OCI-LY7 (cell line): ENCODE measurements at regions not wholly inside any gene's neighbourhood (a gene's known extent, or its start where the extent isn't known, plus 50 kb on each side); places are given as distances from the start of the nearest gene placed in this dataset.

ENCODE experiments used
- EZH2phosphoT487 ChIP-seq: fragments of 200-600 bp; sonication (generic); IDR thresholded peaks from 2 replicates; pipeline ENCODE4 v1.6.1; 2018; ENCODE audit warnings: low read depth, borderline replicate concordance, mild to moderate bottlenecking, mixed run types, antibody characterized with exemption, low read length, moderate library complexity, mixed read lengths
- TF ChIP-seq, protein P1 (sequence below): fragments of 200-600 bp; sonication (generic); conservative IDR thresholded peaks from 2 replicates; pipeline ENCODE4 v1.5.1; 2014; ENCODE audit warnings: mild to moderate bottlenecking, antibody characterized with exemption, low read length, moderate library complexity, mixed read lengths

DNA sequence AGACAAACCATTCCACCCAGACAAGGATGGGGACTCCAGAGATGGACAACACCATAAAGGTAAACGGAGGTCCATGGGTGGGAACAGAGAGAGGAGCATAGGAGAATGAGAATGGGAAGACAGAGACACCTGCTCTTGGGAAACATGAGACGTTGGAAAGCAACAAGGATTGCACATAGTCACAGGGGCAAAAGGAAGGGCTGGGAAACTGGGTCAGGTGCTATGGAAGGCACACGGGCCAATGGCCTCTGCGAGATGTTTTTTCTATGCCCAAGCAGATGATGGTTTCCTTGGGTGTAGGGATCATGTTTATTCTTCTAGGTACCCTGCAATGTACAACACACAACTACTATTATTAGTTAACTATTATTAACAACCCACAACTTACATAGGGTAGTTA lies 143.6 kb upstream of the AGAP1 start:
- TF ChIP-seq, protein P1, sequence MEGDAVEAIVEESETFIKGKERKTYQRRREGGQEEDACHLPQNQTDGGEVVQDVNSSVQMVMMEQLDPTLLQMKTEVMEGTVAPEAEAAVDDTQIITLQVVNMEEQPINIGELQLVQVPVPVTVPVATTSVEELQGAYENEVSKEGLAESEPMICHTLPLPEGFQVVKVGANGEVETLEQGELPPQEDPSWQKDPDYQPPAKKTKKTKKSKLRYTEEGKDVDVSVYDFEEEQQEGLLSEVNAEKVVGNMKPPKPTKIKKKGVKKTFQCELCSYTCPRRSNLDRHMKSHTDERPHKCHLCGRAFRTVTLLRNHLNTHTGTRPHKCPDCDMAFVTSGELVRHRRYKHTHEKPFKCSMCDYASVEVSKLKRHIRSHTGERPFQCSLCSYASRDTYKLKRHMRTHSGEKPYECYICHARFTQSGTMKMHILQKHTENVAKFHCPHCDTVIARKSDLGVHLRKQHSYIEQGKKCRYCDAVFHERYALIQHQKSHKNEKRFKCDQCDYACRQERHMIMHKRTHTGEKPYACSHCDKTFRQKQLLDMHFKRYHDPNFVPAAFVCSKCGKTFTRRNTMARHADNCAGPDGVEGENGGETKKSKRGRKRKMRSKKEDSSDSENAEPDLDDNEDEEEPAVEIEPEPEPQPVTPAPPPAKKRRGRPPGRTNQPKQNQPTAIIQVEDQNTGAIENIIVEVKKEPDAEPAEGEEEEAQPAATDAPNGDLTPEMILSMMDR: no peak
- no peak for TF ChIP-seq EZH2phosphoT487
